GM23338 (cell line): ENCODE measurements at regions not wholly inside any gene's neighbourhood (a gene's known extent, or its start where the extent isn't known, plus 50 kb on each side); places are given as distances from the start of the nearest gene placed in this dataset.

Source experiments
- CREB1 ChIP-seq: fragments of 250-450 bp; sonication (Bioruptor Pico); IDR thresholded peaks from 2 replicates; pipeline ENCODE4 v1.5.0; 2020; ENCODE audit warnings: low read depth, mild to moderate bottlenecking, moderate library complexity
- EZH2 ChIP-seq: fragments of 200-600 bp; sonication (generic); IDR thresholded peaks from one replicate; pipeline ENCODE4 v1.8.0; 2017; ENCODE audit warnings: antibody characterized with exemption, mild to moderate bottlenecking, low read depth; ENCODE audit not compliant: unreplicated experiment
- EZH2phosphoT487 ChIP-seq: fragments of 200-600 bp; sonication (generic); IDR thresholded peaks from one replicate; pipeline ENCODE4 v1.8.1; 2018; ENCODE audit warnings: antibody characterized with exemption; ENCODE audit not compliant: unreplicated experiment
- JUNB ChIP-seq: IDR thresholded peaks from one replicate; pipeline ENCODE4 v1.6.1; 2016; ENCODE audit warnings: antibody characterized with exemption; ENCODE audit not compliant: unreplicated experiment
- POLR2AphosphoS5 ChIP-seq: IDR thresholded peaks from 2 replicates; pipeline ENCODE4 v1.6.1; 2016; ENCODE audit warnings: antibody characterized with exemption, low read depth
- STAT1 ChIP-seq: IDR thresholded peaks from one replicate; pipeline ENCODE4 v1.6.1; 2016; ENCODE audit warnings: antibody characterized with exemption; ENCODE audit not compliant: unreplicated experiment
- ZNF114 ChIP-seq: fragments of 250-450 bp; sonication (Bioruptor Pico); IDR thresholded peaks from 2 replicates; pipeline ENCODE4 v1.5.0; 2020; ENCODE audit warnings: mild to moderate bottlenecking, moderate library complexity
- TF ChIP-seq, protein P1 (sequence below), 2 experiments: fragments of 200-600 bp in 1 of 2; sonication (generic) in 1 of 2; conservative IDR thresholded peaks; 2 replicates each; pipeline versions ENCODE4 v1.5.1 to v1.6.1; 2016 to 2017; ENCODE audit warnings: antibody characterized with exemption in 2 of 2, low read depth in 2 of 2, mild to moderate bottlenecking in 2 of 2, moderate library complexity in 1 of 2
- TF ChIP-seq, protein P2 (sequence below): IDR thresholded peaks from one replicate; pipeline ENCODE4 v1.6.1; 2018; ENCODE audit warnings: antibody characterized with exemption; ENCODE audit not compliant: unreplicated experiment
- TF ChIP-seq, protein P3 (sequence below): IDR thresholded peaks from 2 replicates; pipeline ENCODE4 v1.6.1; 2016; ENCODE audit warnings: antibody characterized with exemption
- TF ChIP-seq, protein P4 (sequence below): fragments of 250-450 bp; sonication (Bioruptor Pico); IDR thresholded peaks from 2 replicates; pipeline ENCODE4 v1.5.0; 2020; ENCODE audit warnings: mild to moderate bottlenecking, moderate library complexity

DNA sequence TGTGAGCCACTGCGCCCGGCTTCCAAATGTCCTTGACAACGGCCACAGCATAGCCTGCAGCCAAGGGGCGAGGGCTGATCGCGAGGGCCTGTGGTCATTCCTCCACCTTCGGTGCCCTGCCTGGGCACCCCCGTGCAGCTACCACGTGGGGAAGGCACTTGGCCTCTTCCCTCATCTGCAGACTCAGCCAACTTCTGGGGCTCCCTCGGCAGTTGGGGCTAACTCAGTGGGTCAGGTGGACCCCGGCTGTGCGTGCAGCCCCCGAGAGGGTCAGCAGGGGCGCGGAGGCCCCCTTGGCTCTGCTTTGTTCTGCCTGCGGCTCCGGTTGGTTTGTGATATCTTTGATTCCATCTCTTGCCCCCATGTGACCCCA is 52.9 kb upstream of the BHLHE23 start:
- TF ChIP-seq, protein P1, sequence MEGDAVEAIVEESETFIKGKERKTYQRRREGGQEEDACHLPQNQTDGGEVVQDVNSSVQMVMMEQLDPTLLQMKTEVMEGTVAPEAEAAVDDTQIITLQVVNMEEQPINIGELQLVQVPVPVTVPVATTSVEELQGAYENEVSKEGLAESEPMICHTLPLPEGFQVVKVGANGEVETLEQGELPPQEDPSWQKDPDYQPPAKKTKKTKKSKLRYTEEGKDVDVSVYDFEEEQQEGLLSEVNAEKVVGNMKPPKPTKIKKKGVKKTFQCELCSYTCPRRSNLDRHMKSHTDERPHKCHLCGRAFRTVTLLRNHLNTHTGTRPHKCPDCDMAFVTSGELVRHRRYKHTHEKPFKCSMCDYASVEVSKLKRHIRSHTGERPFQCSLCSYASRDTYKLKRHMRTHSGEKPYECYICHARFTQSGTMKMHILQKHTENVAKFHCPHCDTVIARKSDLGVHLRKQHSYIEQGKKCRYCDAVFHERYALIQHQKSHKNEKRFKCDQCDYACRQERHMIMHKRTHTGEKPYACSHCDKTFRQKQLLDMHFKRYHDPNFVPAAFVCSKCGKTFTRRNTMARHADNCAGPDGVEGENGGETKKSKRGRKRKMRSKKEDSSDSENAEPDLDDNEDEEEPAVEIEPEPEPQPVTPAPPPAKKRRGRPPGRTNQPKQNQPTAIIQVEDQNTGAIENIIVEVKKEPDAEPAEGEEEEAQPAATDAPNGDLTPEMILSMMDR (conservative IDR thresholded peaks at IDR 0.05; ENCODE audit: low read depth in 2 of 2), result no peak
- TF ChIP-seq STAT1 (no peak), CREB1 (no peak), POLR2AphosphoS5 (no peak), EZH2phosphoT487 (no peak), ZNF114 (CRISPR knock-in tag) (no peak), EZH2 (no peak), JUNB (no peak)
- TF ChIP-seq, protein P2, sequence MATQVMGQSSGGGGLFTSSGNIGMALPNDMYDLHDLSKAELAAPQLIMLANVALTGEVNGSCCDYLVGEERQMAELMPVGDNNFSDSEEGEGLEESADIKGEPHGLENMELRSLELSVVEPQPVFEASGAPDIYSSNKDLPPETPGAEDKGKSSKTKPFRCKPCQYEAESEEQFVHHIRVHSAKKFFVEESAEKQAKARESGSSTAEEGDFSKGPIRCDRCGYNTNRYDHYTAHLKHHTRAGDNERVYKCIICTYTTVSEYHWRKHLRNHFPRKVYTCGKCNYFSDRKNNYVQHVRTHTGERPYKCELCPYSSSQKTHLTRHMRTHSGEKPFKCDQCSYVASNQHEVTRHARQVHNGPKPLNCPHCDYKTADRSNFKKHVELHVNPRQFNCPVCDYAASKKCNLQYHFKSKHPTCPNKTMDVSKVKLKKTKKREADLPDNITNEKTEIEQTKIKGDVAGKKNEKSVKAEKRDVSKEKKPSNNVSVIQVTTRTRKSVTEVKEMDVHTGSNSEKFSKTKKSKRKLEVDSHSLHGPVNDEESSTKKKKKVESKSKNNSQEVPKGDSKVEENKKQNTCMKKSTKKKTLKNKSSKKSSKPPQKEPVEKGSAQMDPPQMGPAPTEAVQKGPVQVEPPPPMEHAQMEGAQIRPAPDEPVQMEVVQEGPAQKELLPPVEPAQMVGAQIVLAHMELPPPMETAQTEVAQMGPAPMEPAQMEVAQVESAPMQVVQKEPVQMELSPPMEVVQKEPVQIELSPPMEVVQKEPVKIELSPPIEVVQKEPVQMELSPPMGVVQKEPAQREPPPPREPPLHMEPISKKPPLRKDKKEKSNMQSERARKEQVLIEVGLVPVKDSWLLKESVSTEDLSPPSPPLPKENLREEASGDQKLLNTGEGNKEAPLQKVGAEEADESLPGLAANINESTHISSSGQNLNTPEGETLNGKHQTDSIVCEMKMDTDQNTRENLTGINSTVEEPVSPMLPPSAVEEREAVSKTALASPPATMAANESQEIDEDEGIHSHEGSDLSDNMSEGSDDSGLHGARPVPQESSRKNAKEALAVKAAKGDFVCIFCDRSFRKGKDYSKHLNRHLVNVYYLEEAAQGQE, result no peak
- TF ChIP-seq, protein P3, sequence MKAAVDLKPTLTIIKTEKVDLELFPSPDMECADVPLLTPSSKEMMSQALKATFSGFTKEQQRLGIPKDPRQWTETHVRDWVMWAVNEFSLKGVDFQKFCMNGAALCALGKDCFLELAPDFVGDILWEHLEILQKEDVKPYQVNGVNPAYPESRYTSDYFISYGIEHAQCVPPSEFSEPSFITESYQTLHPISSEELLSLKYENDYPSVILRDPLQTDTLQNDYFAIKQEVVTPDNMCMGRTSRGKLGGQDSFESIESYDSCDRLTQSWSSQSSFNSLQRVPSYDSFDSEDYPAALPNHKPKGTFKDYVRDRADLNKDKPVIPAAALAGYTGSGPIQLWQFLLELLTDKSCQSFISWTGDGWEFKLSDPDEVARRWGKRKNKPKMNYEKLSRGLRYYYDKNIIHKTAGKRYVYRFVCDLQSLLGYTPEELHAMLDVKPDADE, result no peak
- TF ChIP-seq, protein P4, sequence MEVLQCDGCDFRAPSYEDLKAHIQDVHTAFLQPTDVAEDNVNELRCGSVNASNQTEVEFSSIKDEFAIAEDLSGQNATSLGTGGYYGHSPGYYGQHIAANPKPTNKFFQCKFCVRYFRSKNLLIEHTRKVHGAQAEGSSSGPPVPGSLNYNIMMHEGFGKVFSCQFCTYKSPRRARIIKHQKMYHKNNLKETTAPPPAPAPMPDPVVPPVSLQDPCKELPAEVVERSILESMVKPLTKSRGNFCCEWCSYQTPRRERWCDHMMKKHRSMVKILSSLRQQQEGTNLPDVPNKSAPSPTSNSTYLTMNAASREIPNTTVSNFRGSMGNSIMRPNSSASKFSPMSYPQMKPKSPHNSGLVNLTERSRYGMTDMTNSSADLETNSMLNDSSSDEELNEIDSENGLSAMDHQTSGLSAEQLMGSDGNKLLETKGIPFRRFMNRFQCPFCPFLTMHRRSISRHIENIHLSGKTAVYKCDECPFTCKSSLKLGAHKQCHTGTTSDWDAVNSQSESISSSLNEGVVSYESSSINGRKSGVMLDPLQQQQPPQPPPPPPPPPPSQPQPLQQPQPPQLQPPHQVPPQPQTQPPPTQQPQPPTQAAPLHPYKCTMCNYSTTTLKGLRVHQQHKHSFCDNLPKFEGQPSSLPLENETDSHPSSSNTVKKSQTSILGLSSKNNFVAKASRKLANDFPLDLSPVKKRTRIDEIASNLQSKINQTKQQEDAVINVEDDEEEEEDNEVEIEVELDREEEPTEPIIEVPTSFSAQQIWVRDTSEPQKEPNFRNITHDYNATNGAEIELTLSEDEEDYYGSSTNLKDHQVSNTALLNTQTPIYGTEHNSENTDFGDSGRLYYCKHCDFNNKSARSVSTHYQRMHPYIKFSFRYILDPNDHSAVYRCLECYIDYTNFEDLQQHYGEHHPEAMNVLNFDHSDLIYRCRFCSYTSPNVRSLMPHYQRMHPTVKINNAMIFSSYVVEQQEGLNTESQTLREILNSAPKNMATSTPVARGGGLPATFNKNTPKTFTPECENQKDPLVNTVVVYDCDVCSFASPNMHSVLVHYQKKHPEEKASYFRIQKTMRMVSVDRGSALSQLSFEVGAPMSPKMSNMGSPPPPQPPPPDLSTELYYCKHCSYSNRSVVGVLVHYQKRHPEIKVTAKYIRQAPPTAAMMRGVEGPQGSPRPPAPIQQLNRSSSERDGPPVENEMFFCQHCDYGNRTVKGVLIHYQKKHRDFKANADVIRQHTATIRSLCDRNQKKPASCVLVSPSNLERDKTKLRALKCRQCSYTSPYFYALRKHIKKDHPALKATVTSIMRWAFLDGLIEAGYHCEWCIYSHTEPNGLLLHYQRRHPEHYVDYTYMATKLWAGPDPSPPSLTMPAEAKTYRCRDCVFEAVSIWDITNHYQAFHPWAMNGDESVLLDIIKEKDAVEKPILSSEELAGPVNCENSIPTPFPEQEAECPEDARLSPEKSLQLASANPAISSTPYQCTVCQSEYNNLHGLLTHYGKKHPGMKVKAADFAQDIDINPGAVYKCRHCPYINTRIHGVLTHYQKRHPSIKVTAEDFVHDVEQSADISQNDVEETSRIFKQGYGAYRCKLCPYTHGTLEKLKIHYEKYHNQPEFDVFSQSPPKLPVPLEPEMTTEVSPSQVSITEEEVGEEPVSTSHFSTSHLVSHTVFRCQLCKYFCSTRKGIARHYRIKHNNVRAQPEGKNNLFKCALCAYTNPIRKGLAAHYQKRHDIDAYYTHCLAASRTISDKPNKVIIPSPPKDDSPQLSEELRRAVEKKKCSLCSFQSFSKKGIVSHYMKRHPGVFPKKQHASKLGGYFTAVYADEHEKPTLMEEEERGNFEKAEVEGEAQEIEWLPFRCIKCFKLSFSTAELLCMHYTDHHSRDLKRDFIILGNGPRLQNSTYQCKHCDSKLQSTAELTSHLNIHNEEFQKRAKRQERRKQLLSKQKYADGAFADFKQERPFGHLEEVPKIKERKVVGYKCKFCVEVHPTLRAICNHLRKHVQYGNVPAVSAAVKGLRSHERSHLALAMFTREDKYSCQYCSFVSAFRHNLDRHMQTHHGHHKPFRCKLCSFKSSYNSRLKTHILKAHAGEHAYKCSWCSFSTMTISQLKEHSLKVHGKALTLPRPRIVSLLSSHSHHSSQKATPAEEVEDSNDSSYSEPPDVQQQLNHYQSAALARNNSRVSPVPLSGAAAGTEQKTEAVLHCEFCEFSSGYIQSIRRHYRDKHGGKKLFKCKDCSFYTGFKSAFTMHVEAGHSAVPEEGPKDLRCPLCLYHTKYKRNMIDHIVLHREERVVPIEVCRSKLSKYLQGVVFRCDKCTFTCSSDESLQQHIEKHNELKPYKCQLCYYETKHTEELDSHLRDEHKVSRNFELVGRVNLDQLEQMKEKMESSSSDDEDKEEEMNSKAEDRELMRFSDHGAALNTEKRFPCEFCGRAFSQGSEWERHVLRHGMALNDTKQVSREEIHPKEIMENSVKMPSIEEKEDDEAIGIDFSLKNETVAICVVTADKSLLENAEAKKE, result no peak
